Neural progenitor cell (in vitro differentiated cells): ENCODE measurements at regions not wholly inside any gene's neighbourhood (a gene's known extent, or its start where the extent isn't known, plus 50 kb on each side); places are given as distances from the start of the nearest gene placed in this dataset.

Experiments
- CTCF ChIP-seq: fragments of 200-600 bp; sonication (generic); IDR thresholded peaks from 2 replicates; pipeline ENCODE4 v1.5.1; 2017; ENCODE audit warnings: antibody characterized with exemption, mild to moderate bottlenecking
- EZH2phosphoT487 ChIP-seq: fragments of 200-600 bp; sonication (generic); IDR thresholded peaks from 2 replicates; pipeline ENCODE4 v1.6.1; 2017; ENCODE audit warnings: antibody characterized with exemption

GRCh38 chr5:123906698-123907295, 394.8 kb downstream of the CSNK1G3 start:
- TF ChIP-seq CTCF (no peak), EZH2phosphoT487 (no peak)
